MG63 (cell line): ENCODE measurements at regions not wholly inside any gene's neighbourhood (a gene's known extent, or its start where the extent isn't known, plus 50 kb on each side); places are given as distances from the start of the nearest gene placed in this dataset.

Experiments used
- DNase-seq: peaks from one replicate; pipeline ENCODE4 v3.0.0-alpha.2; 2020
- H3K27me3 ChIP-seq: fragments of 250-450 bp; sonication (Bioruptor Pico); 2 replicates; pipeline ENCODE4 v1.5.1; 2020; ENCODE audit warnings: mild to moderate bottlenecking, moderate library complexity
- H3K36me3 ChIP-seq: fragments of 250-450 bp; sonication (Bioruptor Pico); 2 replicates; pipeline ENCODE4 v1.5.1; 2020; ENCODE audit warnings: mild to moderate bottlenecking, moderate library complexity
- H3K4me3 ChIP-seq: fragments of 250-450 bp; sonication (Bioruptor Pico); 2 replicates; pipeline ENCODE4 v1.5.1; 2020; ENCODE audit warnings: mild to moderate bottlenecking, moderate library complexity
- H3K9me3 ChIP-seq: fragments of 250-450 bp; sonication (Bioruptor Pico); 2 replicates; pipeline ENCODE4 v1.5.1; 2020; ENCODE audit warnings: mild to moderate bottlenecking, moderate library complexity

GRCh38 chr2:6704077-6704476 lies 161.6 kb downstream of the CMPK2 start:
- no peak for DNase-seq
- Histone ChIP-seq H3K27me3 (no peaks in the 10 kb centered on the region), H3K36me3 (no peaks in the 10 kb centered on the region), H3K9me3 (peaks cover 14% of the 10 kb centered on the region; the same call in 1 of the 2 replicates), H3K4me3 (no peak overlapping the region)

GRCh38 chr2:6721395-6721794 lies 144.3 kb downstream of the CMPK2 start:
- Histone ChIP-seq H3K9me3 (no peaks in the 10 kb centered on the region), H3K27me3 (no peaks in the 10 kb centered on the region), H3K36me3 (no peaks in the 10 kb centered on the region), H3K4me3 (no peak overlapping the region)
- DNase-seq = no peak

GRCh38 chr2:6722574-6722973 lies 143.1 kb downstream of the CMPK2 start:
- DNase-seq = no peak
- Histone ChIP-seq H3K27me3 (no peaks in the 10 kb centered on the region), H3K9me3 (no peaks in the 10 kb centered on the region), H3K36me3 (no peaks in the 10 kb centered on the region), H3K4me3 (no peak overlapping the region)

- Histone ChIP-seq H3K36me3 (no peaks in the 10 kb centered on the region), H3K9me3 (no peaks in the 10 kb centered on the region), H3K4me3 (no peak overlapping the region), H3K27me3 (no peaks in the 10 kb centered on the region)
- DNase-seq = no peak
Measured at GRCh38 chr2:6723865-6724604, 141.7 kb downstream of the CMPK2 start.

- no peaks in the 10 kb centered on the region for H3K9me3 ChIP-seq
- H3K36me3 ChIP-seq = no peaks in the 10 kb centered on the region
- DNase-seq = no peak
Measured at GRCh38 chr2:6724605-6725140, 141.0 kb downstream of the CMPK2 start.

GRCh38 chr2:6728156-6728555 lies 137.6 kb downstream of the CMPK2 start:
- no peak for DNase-seq
- no peak overlapping the region for H3K4me3 ChIP-seq
- H3K9me3 ChIP-seq = peaks cover 2% of the 10 kb centered on the region
- no peaks in the 10 kb centered on the region for H3K27me3 ChIP-seq
- H3K36me3 ChIP-seq = no peaks in the 10 kb centered on the region

More at GRCh38 chr2:6724605-6725140, 141.0 kb downstream of the CMPK2 start:
- Histone ChIP-seq H3K27me3 (no peaks in the 10 kb centered on the region), H3K4me3 (no peak overlapping the region)

- no peak for DNase-seq
- Histone ChIP-seq H3K9me3 (peaks cover 2% of the 10 kb centered on the region), H3K27me3 (no peaks in the 10 kb centered on the region), H3K4me3 (no peak overlapping the region), H3K36me3 (no peaks in the 10 kb centered on the region)
Measured at GRCh38 chr2:6730003-6730402, 135.7 kb downstream of the CMPK2 start.

- Histone ChIP-seq H3K4me3 (no peak overlapping the region), H3K27me3 (no peaks in the 10 kb centered on the region), H3K36me3 (no peaks in the 10 kb centered on the region), H3K9me3 (peaks cover 2% of the 10 kb centered on the region)
- DNase-seq = no peak
Measured at GRCh38 chr2:6730649-6731532, 134.8 kb downstream of the CMPK2 start.

- no peaks in the 10 kb centered on the region for H3K36me3 ChIP-seq
- H3K9me3 ChIP-seq = no peaks in the 10 kb centered on the region
- H3K4me3 ChIP-seq = no peak overlapping the region
- no peak for DNase-seq
- no peaks in the 10 kb centered on the region for H3K27me3 ChIP-seq
Measured at GRCh38 chr2:6739547-6739946, 126.2 kb downstream of the CMPK2 start.

- Histone ChIP-seq H3K36me3 (no peaks in the 10 kb centered on the region), H3K27me3 (no peaks in the 10 kb centered on the region), H3K4me3 (no peak overlapping the region), H3K9me3 (no peaks in the 10 kb centered on the region)
- no peak for DNase-seq
Measured at GRCh38 chr2:6741229-6741628, 124.5 kb downstream of the CMPK2 start.

GRCh38 chr2:6744038-6744437 lies 121.7 kb downstream of the CMPK2 start:
- DNase-seq = no peak

GRCh38 chr2:6747433-6747832 lies 118.3 kb downstream of the CMPK2 start:
- no peak for DNase-seq
- Histone ChIP-seq H3K4me3 (no peak overlapping the region), H3K27me3 (no peaks in the 10 kb centered on the region), H3K9me3 (no peaks in the 10 kb centered on the region), H3K36me3 (no peaks in the 10 kb centered on the region)

More at GRCh38 chr2:6744038-6744437, 121.7 kb downstream of the CMPK2 start:
- H3K9me3 ChIP-seq = no peaks in the 10 kb centered on the region
- no peaks in the 10 kb centered on the region for H3K36me3 ChIP-seq
- no peaks in the 10 kb centered on the region for H3K27me3 ChIP-seq
- H3K4me3 ChIP-seq = no peak overlapping the region

- Histone ChIP-seq H3K36me3 (no peaks in the 10 kb centered on the region), H3K4me3 (no peak overlapping the region), H3K27me3 (no peaks in the 10 kb centered on the region), H3K9me3 (no peaks in the 10 kb centered on the region)
- DNase-seq = no peak
Measured at GRCh38 chr2:6748406-6749067, 117.2 kb downstream of the CMPK2 start.

- no peak for DNase-seq
- Histone ChIP-seq H3K9me3 (no peaks in the 10 kb centered on the region), H3K36me3 (no peaks in the 10 kb centered on the region), H3K4me3 (no peak overlapping the region), H3K27me3 (no peaks in the 10 kb centered on the region)
Measured at GRCh38 chr2:6749962-6750361, 115.7 kb downstream of the CMPK2 start.

GRCh38 chr2:6750411-6751158 lies 115.1 kb downstream of the CMPK2 start:
- no peaks in the 10 kb centered on the region for H3K9me3 ChIP-seq
- DNase-seq = no peak
- H3K4me3 ChIP-seq = no peak overlapping the region
- no peaks in the 10 kb centered on the region for H3K36me3 ChIP-seq
- H3K27me3 ChIP-seq = no peaks in the 10 kb centered on the region

GRCh38 chr2:6754419-6754818 lies 111.3 kb downstream of the CMPK2 start:
- no peaks in the 10 kb centered on the region for H3K9me3 ChIP-seq
- no peak for DNase-seq
- H3K4me3 ChIP-seq = no peak overlapping the region
- no peaks in the 10 kb centered on the region for H3K27me3 ChIP-seq
- no peaks in the 10 kb centered on the region for H3K36me3 ChIP-seq
